NOMO-1 treated with DMSO at 0.1 percent for 48 hours (cell line): ENCODE measurements at regions not wholly inside any gene's neighbourhood (a gene's known extent, or its start where the extent isn't known, plus 50 kb on each side); places are given as distances from the start of the nearest gene placed in this dataset.

Experiments
- DNase-seq: peaks from one replicate; lab custom pipeline; 2025; ENCODE audit not compliant: unreplicated experiment; lab: John Stamatoyannopoulos, UW

- no peak for DNase-seq
Observed at GRCh38 chr1:86229405-86229975, 72.9 kb upstream of the COL24A1 start.

- DNase-seq: no peak
Observed at GRCh38 chr1:86228546-86228945, 72.0 kb upstream of the COL24A1 start.

- DNase-seq: no peak
Observed at GRCh38 chr1:86227026-86227425, 70.5 kb upstream of the COL24A1 start.

GRCh38 chr1:86226204-86226603 lies 69.6 kb upstream of the COL24A1 start:
- no peak for DNase-seq

- no peak for DNase-seq
Observed at GRCh38 chr1:86224651-86225310, 68.2 kb upstream of the COL24A1 start.

- no peak for DNase-seq
Observed at GRCh38 chr1:86218859-86219258, 62.3 kb upstream of the COL24A1 start.

- no peak for DNase-seq
Observed at GRCh38 chr1:86214605-86215004, 58.0 kb upstream of the COL24A1 start.

GRCh38 chr1:86209346-86209745 lies 52.8 kb upstream of the COL24A1 start:
- no peak for DNase-seq

- no peak for DNase-seq
Observed at GRCh38 chr1:86207323-86207722, 50.8 kb upstream of the COL24A1 start.
